Hepatic stellate cell (primary cell): ENCODE measurements at regions not wholly inside any gene's neighbourhood (a gene's known extent, or its start where the extent isn't known, plus 50 kb on each side); places are given as distances from the start of the nearest gene placed in this dataset.
"Not testable (repeated sequence)": the region's sequence is repeated elsewhere in the genome, so short reads cannot be mapped to it uniquely, and the experiment has no call there.

Experiments
- DNase-seq: peaks from one replicate; pipeline ENCODE4 v3.0.0; 2011; ENCODE audit warnings: low spot score

DNA sequence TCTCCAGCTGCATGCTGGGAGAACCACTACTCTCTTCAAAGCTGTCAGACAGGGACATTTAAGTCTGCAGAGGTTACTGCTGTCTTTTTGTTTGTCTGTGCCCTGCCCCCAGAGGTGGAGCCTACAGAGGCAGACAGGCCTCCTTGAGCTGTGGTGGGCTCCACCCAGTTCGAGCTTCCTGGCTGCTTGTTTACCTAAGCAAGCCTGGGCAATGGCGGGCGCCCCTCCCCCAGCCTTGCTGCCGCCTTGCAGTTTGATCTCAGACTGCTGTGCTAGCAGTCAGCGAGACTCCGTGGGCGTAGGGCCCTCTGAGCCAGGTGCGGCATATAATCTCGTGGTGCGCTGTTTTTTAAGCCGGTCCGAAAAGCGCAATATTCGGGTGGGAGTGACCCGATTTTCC lies 215.0 kb downstream of the STIM2 start:
- not testable (repeated sequence) for DNase-seq

DNA sequence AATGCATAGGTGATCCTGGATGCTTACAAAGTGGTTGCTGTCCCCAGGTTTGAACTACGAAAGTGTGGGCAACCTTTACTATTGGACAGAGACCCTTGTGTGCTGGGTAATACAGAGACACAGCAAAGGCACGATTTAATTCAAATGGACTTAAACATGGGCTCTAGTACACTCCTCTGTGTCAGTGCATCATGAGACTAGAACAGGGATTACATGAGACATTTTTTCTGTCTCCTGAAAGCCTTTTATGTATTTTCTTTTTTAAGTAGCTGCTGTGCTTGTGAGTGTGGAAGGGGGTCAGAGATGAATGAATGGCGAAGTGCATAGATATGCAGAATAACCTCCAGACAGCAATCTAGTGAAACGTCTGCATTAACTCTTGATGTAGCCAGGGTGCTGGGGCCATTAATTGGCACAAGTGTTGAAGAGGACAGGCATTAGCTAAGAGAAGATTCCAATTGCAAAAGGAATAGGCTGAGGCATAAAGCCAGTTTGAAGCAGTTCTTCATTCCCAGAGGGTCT lies 218.4 kb downstream of the STIM2 start:
- DNase-seq, result no peak

DNA sequence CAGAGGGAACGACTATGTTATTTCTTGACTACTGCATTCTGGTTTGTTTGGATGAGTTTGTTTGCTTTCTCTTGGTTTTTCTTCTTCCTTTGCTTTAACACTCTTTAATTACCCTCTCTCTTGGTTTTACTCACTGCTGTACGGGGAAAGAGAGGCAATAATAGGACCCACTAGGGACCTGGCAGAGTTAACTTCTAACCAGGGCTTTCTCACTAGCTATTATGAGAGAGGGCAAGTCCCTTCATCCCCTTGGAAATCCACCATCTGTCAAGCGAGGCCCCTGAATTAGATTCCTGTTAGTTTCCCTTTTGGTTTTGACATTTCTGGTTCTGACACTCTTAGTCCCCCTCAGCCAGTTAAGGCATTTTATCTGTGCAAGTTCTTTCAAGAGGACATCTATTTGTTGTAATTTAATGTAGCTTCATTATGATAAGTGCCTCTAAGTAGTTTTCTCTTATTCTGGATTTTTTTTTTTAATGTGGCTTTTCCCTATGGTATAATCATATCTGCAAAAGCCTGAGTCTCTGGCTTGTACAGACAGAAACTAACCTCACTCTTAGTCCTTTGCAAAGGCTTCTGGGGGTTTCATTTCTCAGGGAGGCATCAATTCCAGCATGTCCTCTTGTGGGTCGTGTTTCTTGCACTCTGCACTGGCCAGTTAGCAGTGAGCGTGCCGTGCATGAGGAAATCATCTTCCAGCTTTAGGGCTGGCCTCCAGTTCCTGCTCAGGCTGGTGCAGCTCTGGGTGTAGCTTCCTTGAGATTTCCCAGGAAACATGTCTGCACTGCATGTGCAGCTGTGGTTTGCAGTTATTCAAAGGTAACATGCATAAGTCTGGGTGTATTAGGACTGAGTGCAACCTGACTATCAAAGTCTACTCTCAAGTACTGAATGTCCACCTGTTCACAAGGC lies 221.3 kb downstream of the STIM2 start:
- no peak for DNase-seq

DNA sequence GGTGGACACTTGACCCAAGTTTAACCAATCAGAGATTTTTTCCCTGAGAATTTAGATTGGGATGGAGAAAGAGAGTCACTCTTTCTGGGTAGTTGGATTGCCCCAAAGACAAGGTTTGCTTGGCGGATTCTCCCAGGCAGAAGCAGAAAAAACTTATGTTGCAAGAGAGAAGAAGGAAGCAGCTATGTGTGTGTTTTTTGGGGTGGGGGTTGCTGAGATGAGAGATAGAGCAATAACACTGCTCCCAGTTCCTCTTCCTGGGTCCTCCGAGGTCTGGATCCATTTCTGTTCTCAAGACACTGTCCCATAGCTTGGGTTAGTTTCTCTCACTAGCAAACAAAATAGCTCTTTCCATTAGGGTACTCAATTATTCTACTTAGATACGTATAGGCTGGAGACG lies 222.1 kb downstream of the STIM2 start:
- no peak for DNase-seq

DNA sequence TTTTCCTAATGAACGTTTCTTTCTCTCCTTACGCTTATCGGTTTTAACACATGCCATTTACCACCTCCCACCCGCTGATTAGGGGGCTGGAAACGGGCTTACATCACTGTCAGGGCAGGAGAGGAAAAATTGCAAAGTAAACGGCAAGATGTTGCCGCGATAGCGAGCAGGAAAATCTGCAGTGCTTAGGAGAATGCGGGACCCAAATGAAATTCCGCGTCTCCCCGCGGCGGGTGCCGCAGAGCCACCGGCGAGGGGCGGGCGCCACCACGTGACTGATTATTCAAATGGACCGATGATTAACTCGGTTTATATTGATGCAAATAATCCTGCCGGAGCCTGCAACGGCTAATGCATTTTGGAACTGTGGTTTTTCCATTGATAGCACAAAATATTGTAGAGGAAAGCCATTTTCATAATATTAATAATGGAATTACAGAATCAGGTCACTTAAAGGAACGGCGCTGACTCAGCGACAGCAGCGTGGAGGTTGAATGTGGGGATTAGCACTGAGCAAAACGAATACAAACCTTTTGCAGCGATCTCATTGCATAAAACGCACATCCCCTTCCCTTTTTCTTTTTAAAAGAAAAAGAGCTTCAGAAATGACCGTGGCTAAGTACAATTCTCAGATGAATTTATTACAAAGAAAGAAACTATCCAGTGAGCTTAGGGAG lies 224.2 kb downstream of the STIM2 start:
- no peak for DNase-seq

DNA sequence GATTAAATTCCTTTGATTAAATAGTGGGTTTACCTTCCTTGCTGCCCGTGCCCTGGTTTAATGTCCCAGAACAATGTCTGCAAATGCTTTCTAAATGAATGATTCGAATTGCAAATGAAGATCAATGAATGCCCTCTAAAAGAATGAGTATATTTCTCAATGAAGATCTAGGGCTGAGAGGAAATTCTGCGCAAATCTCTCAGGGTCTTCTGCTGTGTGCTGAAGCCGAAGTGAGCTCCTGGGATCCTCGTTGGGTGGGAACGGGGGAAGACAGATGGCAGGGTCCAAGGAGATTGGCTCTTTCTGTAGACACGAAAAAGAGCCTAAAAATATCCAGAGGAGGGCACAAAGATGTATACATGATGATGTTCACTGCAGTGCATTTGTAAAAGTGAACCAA lies 224.8 kb downstream of the STIM2 start:
- DNase-seq, result no peak

DNA sequence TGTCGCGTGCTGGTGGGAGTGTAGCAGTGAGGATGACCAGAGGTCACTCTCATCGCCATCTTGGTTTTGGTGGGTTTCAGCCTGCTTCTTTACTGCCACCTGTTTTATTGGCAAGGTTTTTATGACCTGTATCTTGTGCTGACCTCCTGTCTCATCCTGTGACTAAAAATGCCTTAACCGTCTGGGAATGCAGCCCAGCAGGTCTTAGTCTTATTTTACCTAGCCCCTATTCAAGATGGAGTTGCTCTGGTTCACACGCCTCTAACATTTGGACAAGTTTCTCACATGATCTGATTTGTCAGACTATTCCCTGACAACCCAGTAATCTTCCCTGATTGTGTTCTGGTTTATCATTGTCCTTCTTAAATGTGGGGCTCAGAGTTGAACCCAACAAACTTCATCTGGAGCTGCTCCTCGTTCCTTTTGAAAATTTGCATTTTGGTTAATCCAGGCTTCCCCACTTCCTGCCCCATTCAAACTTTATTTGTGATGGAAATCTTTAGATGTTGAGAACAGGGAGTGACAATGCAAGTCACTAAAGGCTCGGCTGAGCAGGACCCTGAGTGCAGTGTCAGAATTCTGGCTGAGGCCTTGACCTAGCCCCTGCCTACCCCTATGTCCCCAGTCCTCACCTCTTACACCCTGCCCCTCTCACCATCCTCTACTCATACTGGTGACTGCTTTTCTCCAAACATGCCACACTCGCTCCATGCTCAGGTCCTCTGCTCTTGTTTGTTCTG lies 226.8 kb downstream of the STIM2 start:
- no peak for DNase-seq

DNA sequence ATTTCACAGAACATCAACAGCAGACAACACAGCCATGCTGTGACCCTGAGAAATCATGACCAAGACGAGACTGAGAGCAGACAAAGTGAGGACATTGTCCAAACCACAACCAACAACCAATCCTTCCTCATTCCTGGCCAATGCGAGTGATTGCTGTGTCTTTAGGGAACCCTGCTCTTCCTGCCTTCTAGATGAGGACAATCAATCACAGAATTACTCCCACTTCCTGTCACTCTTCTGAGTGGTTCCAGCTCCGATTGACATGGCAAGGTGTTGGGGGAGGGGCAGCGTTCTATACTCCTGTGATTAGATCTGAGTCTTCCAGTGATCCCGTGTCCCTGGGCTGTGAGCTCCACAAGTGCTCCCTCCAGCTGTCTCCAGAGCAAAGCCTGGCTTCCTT lies 227.8 kb downstream of the STIM2 start:
- no peak for DNase-seq

DNA sequence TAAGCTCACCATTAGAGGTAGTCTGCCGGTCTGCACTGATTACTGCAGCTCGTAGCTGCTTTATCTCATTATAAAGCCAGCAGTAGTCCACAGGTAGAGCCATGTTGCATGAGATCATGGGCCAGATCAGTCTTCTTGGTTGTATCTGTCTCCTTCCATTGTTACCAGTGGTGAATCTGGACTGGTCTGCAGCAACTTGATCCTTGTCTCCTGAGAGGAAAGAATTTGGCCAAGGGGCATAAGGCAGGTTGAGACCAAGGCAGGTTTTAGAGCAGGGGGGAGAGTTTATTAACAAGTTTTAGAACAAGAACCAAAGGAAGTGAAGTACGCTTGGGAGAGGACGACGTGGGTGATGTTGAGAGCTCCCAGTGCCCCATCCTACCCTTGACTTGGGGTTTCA lies 228.5 kb downstream of the STIM2 start:
- DNase-seq, result no peak

DNA sequence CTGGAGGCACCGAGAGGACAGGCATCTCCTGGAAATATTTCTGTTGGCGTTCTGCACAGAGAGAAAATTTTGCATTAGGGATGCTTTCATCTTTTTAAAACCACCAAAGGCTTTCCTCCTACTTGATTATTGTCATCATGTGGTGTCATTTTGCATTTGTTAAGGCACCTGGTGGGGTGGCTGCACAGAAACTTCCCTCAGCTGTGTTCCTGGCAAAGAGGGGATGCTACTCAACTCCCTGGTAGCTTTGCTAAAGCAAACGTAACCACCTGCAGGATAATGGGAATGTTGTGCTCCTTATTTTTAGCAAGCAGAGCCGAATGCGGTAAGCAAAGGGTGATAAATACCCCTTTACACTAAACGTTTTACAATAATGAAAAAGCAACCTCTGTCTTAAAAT lies 229.8 kb downstream of the STIM2 start:
- no peak for DNase-seq

DNA sequence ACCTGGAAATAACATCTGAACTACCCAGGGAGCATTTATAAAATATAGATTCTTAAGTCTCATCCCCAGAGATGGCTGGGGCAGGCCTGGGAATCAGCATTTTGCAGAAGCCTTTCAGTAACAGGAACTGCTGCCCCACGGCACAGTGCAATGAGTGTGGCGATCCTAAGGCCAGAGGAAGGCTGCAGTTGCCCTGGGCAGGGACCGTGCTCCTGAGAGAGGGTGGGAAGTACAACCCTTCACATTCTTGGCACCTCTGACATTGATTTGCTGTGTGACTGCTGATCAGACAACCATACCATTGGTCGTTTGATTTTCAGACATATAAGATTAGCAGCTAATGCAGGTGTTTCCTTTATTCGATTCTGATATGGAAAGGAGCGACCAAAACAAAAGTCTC lies 233.6 kb downstream of the STIM2 start:
- no peak for DNase-seq

DNA sequence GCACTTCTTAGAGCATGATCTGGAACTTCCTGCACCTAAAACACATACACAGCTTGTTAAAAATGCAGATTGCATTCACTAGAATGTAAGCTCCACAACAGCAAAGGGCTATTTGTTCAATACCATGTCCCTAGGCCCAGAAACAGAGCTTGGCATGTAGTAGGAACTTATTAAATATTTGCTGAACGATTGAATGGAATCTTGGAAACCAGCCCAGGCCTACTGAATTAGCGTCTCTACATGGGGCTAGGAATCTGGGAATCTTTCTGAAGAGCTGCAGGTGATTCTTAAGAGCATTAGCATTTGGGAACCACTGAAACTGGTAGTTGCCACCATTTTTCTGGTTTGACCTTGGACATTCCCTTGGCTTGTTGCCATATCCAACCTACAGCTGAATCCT lies 234.1 kb downstream of the STIM2 start:
- DNase-seq, result no peak

DNA sequence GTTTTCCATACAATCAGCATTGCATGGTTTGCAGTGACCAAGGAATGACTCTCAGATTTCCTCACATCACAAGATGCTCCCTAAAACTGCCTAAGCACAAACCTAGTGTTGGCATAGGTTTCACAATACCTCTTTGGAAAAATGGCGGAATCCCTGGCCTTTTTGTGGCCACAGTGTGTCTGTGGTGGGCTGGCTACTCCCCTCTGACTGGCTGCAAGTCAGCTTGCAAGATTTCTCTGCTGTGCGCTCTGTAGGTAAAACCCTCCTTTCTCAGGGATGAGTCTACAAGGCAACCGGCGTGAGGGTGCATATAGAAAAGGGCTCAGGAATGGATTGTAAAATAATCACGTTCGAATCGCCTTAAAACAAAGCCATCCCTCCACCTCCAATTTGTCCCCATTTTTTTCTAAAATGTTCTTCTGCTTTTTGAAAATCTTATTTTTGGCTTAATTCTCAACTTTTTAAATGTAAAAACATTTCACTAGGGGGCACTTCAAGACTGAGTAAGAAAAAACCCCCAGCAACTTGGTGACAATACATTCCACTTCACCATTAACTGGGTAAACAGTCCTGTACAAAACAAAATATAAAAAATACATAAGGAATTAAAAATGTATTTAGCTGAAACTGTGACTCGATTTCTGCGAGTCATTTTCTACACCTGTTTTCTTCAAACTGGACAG lies 235.6 kb downstream of the STIM2 start:
- no peak for DNase-seq

DNA sequence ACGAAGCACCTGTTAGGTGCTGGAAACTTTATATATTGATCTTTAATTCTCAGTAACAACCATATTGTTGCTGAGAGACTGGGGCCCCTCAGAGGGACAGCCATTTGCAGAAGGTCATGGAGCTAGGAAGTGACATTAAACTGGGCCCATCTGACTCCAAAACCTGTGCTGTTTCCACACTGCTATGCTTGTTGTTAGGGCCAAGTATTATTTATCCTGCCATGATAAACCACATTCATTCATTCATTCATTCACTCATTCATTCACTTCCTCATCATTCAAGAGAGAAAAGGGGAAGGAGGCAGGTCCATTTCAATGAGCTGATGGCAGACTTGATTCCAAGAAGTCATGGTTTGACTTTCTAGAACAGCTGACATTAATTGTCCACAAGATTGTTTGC lies 237.4 kb downstream of the STIM2 start:
- no peak for DNase-seq

DNA sequence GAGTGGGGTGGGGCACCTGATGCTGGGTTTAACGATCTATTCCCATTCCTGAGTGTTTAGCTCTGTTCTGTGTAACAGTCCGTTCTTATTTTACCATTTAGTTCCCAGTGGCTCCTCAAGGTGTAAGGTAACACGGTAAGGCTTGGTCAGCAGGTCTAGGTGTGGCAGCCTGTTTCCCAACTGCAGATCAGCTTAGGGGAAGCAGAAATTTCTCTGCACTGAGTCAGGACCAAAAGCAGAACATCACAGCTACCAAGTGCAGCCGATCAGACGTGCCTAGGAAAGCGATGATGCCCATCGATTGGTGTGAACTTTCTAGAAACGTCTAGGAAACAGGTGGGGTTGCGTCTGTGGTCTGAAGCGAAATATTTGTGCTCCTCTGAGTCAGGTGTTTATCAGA lies 240.1 kb downstream of the STIM2 start:
- no peak for DNase-seq

DNA sequence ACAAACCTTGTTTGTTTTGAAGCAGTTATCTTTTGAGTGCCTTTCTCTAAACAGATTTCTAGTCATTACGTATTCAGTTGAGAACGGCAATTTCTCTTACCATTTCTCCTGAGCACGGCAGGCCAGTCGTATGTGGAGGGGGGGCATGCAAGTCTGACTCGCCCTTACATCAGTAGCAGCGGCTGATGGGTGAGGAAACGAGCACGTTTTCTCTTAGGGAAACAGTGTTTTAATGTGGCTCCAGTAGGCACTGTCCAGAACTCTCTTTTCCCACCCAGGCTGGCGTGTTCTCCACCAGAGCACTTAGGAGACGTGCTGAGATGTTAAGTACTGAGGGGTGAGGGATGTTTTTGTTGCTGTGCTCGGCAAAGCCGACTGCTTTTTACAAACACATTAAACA lies 240.5 kb downstream of the STIM2 start:
- no peak for DNase-seq

DNA sequence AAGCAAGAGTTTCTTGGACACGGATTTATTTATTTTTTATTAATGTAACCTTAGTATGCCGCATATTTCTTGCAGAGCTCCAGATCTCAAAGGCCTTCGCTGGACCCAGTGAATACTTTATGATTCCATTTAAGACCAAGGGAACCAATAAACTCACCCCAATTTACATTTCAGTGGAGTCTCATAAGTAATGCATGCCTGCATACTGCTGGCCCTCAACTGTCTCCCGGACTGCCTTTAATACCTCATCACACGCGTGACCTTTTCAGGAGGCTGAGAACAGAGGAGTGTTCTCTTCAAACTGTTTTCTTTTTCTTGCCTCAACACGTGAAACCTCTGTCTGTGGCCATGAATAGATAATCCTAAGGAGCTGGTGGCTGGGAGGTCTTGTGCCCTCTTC lies 240.9 kb downstream of the STIM2 start:
- DNase-seq, result no peak

DNA sequence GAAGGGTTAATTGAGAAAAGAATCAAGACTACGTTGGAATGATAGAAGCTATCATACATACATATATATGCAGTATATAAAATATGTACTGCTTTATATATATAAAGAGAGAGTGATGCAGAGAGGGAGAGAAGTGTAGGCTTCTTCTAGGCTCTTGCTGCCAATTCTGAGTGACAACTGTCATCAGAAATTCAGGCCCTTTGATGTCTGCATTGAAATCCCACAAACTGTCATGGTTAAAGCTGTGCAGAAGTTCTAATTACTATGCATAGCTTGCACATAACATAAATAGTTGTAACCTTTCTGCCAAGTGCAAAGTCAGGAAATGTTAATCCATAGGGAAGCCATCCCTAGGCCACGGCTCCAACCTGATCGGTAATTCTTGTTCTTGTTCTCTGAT lies 251.0 kb downstream of the STIM2 start:
- no peak for DNase-seq

DNA sequence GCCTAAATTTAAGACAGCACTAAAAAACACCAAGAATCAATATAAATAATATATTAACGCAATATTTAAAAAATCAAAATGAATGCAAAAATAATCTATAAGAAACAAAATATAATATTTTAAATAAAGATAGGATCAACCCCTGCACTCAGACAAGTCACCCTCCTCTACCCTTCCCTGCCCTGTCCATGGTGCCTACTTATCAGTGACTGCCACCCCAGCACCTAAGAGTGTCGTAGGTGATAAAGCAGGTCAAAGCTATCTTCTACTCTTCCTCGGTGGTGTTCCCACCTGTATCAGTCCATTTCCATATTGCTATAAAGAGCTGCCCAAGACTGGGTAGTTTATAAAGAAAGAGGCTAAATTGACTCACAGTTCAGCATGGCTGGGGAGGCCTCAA lies 251.9 kb downstream of the STIM2 start:
- no peak for DNase-seq

DNA sequence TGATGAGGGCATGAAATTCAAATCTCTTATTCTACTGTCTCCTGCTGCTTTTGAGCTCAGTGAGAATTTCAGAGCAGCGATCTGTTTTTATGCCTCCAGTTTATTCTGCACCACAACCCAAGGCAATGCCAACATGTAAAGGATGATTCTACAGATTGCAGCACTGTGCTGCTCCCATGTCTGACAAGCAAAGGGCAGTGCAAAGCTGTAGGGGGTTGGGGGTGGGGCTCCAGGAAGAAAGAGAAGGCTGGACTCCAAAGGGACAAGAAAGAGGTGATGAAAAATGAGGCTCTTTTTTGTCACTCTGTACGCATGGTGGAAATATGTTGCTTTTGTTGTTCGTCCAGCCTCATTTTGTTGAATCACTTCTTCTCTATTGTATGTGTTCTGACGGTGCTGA lies 254.6 kb downstream of the STIM2 start:
- DNase-seq, result no peak

DNA sequence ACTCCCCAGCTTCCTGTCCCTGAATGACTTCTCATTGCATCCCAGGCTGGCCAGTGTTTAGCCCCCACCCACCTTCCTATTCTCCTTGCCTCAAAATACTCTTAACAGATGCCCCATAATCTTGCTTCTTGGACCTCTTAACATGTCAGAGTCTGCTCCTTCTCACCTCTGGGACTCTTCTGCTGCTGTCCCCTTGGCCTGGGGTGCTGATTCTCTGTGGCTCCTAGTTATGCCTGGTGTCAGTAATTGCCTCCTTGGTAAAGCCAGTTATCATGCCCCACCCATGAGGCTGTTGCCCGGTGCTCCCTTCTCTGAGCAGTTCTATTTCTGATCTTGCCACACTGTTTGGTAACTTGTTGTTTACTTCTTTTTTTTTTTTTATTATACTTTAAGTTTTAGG lies 256.8 kb downstream of the STIM2 start:
- no peak for DNase-seq

DNA sequence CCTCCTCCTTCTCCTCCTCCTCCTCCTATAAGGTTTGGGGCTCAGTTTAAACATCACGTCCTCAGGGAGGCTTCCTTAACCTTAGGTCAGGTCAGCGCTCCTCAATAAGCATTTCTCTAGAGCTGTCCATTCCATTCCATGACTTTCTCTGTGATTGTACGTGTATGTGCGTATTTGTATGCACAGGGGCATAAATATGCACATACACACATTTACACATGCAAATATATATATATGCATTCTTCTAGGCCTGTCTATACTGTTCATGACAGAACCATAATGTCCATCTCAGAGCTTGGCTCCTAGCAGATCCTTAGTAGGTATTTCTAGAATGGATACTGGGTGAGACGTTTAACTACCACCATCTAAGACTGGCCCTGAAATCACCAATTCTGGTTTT lies 258.6 kb downstream of the STIM2 start:
- no peak for DNase-seq
